Tibial nerve (tissue), 4 donors: ENCODE measurements at regions not wholly inside any gene's neighbourhood (a gene's known extent, or its start where the extent isn't known, plus 50 kb on each side); places are given as distances from the start of the nearest gene placed in this dataset.

ENCODE experiments used
- EP300 ChIP-seq, 2 donors: sonication (generic); formaldehyde crosslinking; IDR thresholded peaks; one replicate each; pipeline ENCODE4 v1.6.1; 2017; ENCODE audit warnings: antibody characterized with exemption in 2 of 2, mild to moderate bottlenecking in 1 of 2
- POLR2A ChIP-seq, 2 donors: fragments of 450-650 bp; IDR thresholded peaks; one replicate each; pipeline ENCODE4 v1.6.1; 2017; ENCODE audit warnings: antibody characterized with exemption in 2 of 2, mild to moderate bottlenecking in 2 of 2, moderate library complexity in 2 of 2
- TF ChIP-seq, protein P1 (sequence below), 5 experiments: fragments of 200-600 bp in 3 of 5; fragments of 450-650 bp in 2 of 5; sonication (generic) in 3 of 5; IDR thresholded peaks; one replicate each; pipeline ENCODE4 v1.5.1; 2016 to 2019; ENCODE audit warnings: antibody characterized with exemption in 5 of 5, mild to moderate bottlenecking in 3 of 5, moderate library complexity in 2 of 5

DNA sequence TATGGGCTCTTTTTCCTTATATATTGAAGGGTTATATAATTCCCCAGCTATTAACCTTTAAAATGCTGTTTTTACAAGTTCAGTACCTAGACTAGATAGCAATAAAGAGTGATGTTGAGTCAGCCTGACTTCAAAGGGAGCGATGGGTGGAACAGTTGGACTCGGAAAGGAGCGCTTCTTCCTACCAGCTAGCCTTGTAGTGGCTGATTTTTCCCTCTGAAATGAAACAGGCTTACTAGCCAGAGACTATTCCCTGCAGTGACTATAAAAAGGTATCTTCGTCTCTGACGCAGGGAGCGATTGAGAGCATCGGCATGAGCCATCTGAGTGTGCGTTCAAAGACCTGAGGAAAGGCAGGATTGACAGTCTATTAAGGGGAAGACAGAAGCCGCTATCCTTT, 66.0 kb upstream of the GRAMD1B start:
- TF ChIP-seq, protein P1, sequence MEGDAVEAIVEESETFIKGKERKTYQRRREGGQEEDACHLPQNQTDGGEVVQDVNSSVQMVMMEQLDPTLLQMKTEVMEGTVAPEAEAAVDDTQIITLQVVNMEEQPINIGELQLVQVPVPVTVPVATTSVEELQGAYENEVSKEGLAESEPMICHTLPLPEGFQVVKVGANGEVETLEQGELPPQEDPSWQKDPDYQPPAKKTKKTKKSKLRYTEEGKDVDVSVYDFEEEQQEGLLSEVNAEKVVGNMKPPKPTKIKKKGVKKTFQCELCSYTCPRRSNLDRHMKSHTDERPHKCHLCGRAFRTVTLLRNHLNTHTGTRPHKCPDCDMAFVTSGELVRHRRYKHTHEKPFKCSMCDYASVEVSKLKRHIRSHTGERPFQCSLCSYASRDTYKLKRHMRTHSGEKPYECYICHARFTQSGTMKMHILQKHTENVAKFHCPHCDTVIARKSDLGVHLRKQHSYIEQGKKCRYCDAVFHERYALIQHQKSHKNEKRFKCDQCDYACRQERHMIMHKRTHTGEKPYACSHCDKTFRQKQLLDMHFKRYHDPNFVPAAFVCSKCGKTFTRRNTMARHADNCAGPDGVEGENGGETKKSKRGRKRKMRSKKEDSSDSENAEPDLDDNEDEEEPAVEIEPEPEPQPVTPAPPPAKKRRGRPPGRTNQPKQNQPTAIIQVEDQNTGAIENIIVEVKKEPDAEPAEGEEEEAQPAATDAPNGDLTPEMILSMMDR (IDR thresholded peaks at IDR 0.05) = no peak
- no peak for TF ChIP-seq POLR2A (IDR thresholded peaks at IDR 0.05)
- no peak for TF ChIP-seq EP300 (IDR thresholded peaks at IDR 0.05)
